ENCODE measurements at regions not wholly inside any gene's neighbourhood (a gene's known extent, or its start where the extent isn't known, plus 50 kb on each side); places are given as distances from the start of the nearest gene placed in this dataset.

GRCh38 chr3:95097493-95097892 is 1034.6 kb downstream of the NSUN3 start:
- Histone ChIP-seq H3K4me3 (no peak overlapping the region), H3K27me3 (ENCODE audit: control insufficient read depth in 3 of 3, insufficient read depth in 3 of 3, low read length in 2 of 3) (no peaks in the 10 kb centered on the region), H3K4me1 (ENCODE audit: control insufficient read depth in 5 of 5, insufficient read depth in 5 of 5, low read length in 5 of 5) (no peaks in the 10 kb centered on the region), H3K36me3 (ENCODE audit: control insufficient read depth in 4 of 4, insufficient read depth in 4 of 4, low read length in 4 of 4) (no peaks in the 10 kb centered on the region), H3K9me3 (ENCODE audit: control insufficient read depth in 4 of 4, insufficient read depth in 3 of 4, low read length in 3 of 4) (no peaks in the 10 kb centered on the region), H3K27ac (ENCODE audit: low read depth in 1 of 2, low read length in 1 of 2) (no peak overlapping the region), H3K9ac (ENCODE audit: insufficient read depth in 1 of 2, low read length in 2 of 2) (no peak overlapping the region)
- WGBS, 2 donors = 66 to 82% methylated on average over 3 of the region's 3 CpGs
- peak in 1 of 3 donors; percentile 0 for DNase-seq
- no peak for TF ChIP-seq CTCF (IDR thresholded peaks at IDR 0.05; ENCODE audit: control extremely low read depth, extremely low read depth)
- ATAC-seq (ENCODE audit: insufficient read depth, low FRiP score) = no peak

GRCh38 chr3:95120921-95121320 is 1058.1 kb downstream of the NSUN3 start:
- Histone ChIP-seq H3K36me3 (ENCODE audit: control insufficient read depth in 4 of 4, insufficient read depth in 4 of 4, low read length in 4 of 4) (no peaks in the 10 kb centered on the region), H3K27ac (ENCODE audit: low read depth in 1 of 2, low read length in 1 of 2) (no peak overlapping the region), H3K4me1 (ENCODE audit: control insufficient read depth in 5 of 5, insufficient read depth in 5 of 5, low read length in 5 of 5) (no peaks in the 10 kb centered on the region), H3K9ac (ENCODE audit: insufficient read depth in 1 of 2, low read length in 2 of 2) (no peak overlapping the region), H3K27me3 (ENCODE audit: control insufficient read depth in 3 of 3, insufficient read depth in 3 of 3, low read length in 2 of 3) (no peaks in the 10 kb centered on the region), H3K4me3 (no peak overlapping the region), H3K9me3 (ENCODE audit: control insufficient read depth in 4 of 4, insufficient read depth in 3 of 4, low read length in 3 of 4) (no peaks in the 10 kb centered on the region)
- DNase-seq (no peak), ATAC-seq (ENCODE audit: insufficient read depth, low FRiP score) (no peak)
- TF ChIP-seq CTCF (IDR thresholded peaks at IDR 0.05; ENCODE audit: control extremely low read depth, extremely low read depth) = no peak
- WGBS, 2 donors = 40 to 51% methylated on average over 3 of the region's 3 CpGs

GRCh38 chr3:95123104-95123503 is 1060.2 kb downstream of the NSUN3 start:
- H3K27me3 ChIP-seq (ENCODE audit: control insufficient read depth in 3 of 3, insufficient read depth in 3 of 3, low read length in 2 of 3) = no peaks in the 10 kb centered on the region
- no peak overlapping the region for H3K9ac ChIP-seq (ENCODE audit: insufficient read depth in 1 of 2, low read length in 2 of 2)
- no peaks in the 10 kb centered on the region for H3K4me1 ChIP-seq (ENCODE audit: control insufficient read depth in 5 of 5, insufficient read depth in 5 of 5, low read length in 5 of 5)
- 67 to 82% methylated on average over 5 of the region's 5 CpGs for WGBS, 2 donors
- no peak for TF ChIP-seq CTCF (IDR thresholded peaks at IDR 0.05; ENCODE audit: control extremely low read depth, extremely low read depth)
- no peak overlapping the region for H3K27ac ChIP-seq (ENCODE audit: low read depth in 1 of 2, low read length in 1 of 2)
- ATAC-seq (ENCODE audit: insufficient read depth, low FRiP score) = no peak
- no peaks in the 10 kb centered on the region for H3K36me3 ChIP-seq (ENCODE audit: control insufficient read depth in 4 of 4, insufficient read depth in 4 of 4, low read length in 4 of 4)
- DNase-seq = no peak
- no peak overlapping the region for H3K4me3 ChIP-seq
- no peaks in the 10 kb centered on the region for H3K9me3 ChIP-seq (ENCODE audit: control insufficient read depth in 4 of 4, insufficient read depth in 3 of 4, low read length in 3 of 4)

GRCh38 chr3:95134693-95135413 is 1072.0 kb downstream of the NSUN3 start:
- H3K9me3 ChIP-seq (ENCODE audit: control insufficient read depth in 4 of 4, insufficient read depth in 3 of 4, low read length in 3 of 4) = no peaks in the 10 kb centered on the region
- no peak overlapping the region for H3K4me3 ChIP-seq
- DNase-seq (no peak), ATAC-seq (ENCODE audit: insufficient read depth, low FRiP score) (no peak)
- WGBS, 2 donors = 84 to 88% methylated on average over 3 of the region's 3 CpGs
- H3K36me3 ChIP-seq (ENCODE audit: control insufficient read depth in 4 of 4, insufficient read depth in 4 of 4, low read length in 4 of 4) = no peaks in the 10 kb centered on the region
- TF ChIP-seq CTCF (IDR thresholded peaks at IDR 0.05; ENCODE audit: control extremely low read depth, extremely low read depth) = no peak
- H3K9ac ChIP-seq (ENCODE audit: insufficient read depth in 1 of 2, low read length in 2 of 2) = no peak overlapping the region
- H3K4me1 ChIP-seq (ENCODE audit: control insufficient read depth in 5 of 5, insufficient read depth in 5 of 5, low read length in 5 of 5) = no peaks in the 10 kb centered on the region
- no peaks in the 10 kb centered on the region for H3K27me3 ChIP-seq (ENCODE audit: control insufficient read depth in 3 of 3, insufficient read depth in 3 of 3, low read length in 2 of 3)
- H3K27ac ChIP-seq (ENCODE audit: low read depth in 1 of 2, low read length in 1 of 2) = peak overlapping the region in 1 of 2 donors; percentile 85
